ENCODE measurements at regions not wholly inside any gene's neighbourhood (a gene's known extent, or its start where the extent isn't known, plus 50 kb on each side); places are given as distances from the start of the nearest gene placed in this dataset.
"Not testable (repeated sequence)": the region's sequence is repeated elsewhere in the genome, so short reads cannot be mapped to it uniquely, and the experiment has no call there.

DNA sequence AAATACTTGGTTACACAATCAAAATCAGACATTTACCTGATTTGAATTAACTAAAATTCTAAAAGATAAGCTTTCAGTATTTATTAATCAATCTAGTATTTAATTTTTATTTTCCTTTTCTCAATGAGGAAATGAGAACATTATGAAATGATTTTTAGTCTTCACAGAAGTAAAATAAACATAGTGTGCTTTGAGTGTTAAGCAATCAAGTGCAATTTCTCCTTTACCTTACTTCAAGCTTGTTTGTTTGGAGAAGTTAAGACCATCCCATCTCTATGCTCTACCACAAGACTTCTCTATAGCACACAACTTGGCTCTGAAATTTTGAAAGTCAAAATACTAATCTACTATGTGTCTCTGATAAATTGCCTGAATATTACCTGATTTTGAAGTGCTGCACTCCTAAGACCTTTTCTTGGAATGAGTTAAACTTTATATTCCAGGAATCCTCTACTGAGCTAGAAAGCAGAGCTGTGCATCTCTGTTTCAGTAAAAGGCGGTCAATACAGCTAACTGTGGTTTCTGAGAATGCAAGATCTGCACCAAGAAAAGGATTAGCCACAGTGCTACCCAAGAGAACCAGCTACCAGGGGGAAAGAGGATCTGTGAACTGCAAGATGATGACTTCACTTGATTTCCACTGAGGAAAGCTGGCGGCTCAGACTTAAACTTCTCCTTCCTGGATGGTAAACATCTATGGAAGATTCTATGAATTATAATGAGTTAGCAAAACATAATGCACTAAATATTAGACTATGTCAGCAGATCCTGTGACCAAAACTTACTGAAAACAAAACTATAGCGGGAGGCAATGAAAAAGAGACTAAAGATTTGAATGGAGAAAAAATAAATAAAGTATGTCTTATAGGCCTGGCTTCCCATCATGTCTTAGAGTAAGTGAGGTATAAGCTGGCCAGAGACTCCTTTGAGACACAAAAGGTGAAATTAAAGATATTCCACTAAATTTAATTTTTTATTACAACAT, 358.7 kb downstream of the TUBA3C start:
- not testable (repeated sequence) for TF ChIP-seq CTCF, POLR2A, EP300, POLR2AphosphoS5 (IDR thresholded peaks at IDR 0.05)
